H1 (cell line): ENCODE measurements at regions not wholly inside any gene's neighbourhood (a gene's known extent, or its start where the extent isn't known, plus 50 kb on each side); places are given as distances from the start of the nearest gene placed in this dataset.

Experiments used
- CTCF ChIA-PET: fragments of 300-600 bp; sonication (Branson Sonifier 250); formaldehyde crosslinking; loops from one replicate; lab custom pipeline; 2021; ENCODE audit not compliant: partially characterized antibody; lab: Charles Lee
- POLR2A ChIA-PET: fragments of 300-600 bp; sonication (Branson Sonifier 250); formaldehyde crosslinking; loops from one replicate; lab custom pipeline; 2021; ENCODE audit warnings: inconsistent platforms; ENCODE audit not compliant: partially characterized antibody; lab: Charles Lee
- DNase-seq, 2 experiments: peaks; one replicate each; pipeline versions ENCODE4 v3.0.0 to v3.0.0-alpha.2; 2010 to 2022; ENCODE audit warnings: low spot score in 2 of 2, low read depth in 1 of 2, mixed read lengths in 1 of 2
- FAIRE-seq: peaks from 2 replicates; lab custom pipeline; 2011; peaks lifted over from hg19 to GRCh38; lab: Jason Lieb, UNC
- H2AFZ ChIP-seq: 2 replicates; pipeline ENCODE4 v1.8.1; 2012; ENCODE audit warnings: low read length, inconsistent platforms
- H2AK5ac ChIP-seq: 2 replicates; pipeline ENCODE4 v1.6.1; 2013; ENCODE audit warnings: low read depth, low read length
- H2BK120ac ChIP-seq: replicated peaks from 2 replicates; pipeline ENCODE3; 2013; ENCODE audit warnings: low read depth, low read length, inconsistent platforms
- H2BK12ac ChIP-seq: 2 replicates; pipeline ENCODE4 v1.6.1; 2013; ENCODE audit warnings: low read depth, low read length
- H2BK15ac ChIP-seq: 2 replicates; pipeline ENCODE4 v1.6.1; 2013; ENCODE audit warnings: low read length
- H2BK20ac ChIP-seq: 2 replicates; pipeline ENCODE4 v1.6.1; 2013; ENCODE audit warnings: low read length
- H2BK5ac ChIP-seq: 2 replicates; pipeline ENCODE4 v1.6.1; 2013; ENCODE audit warnings: low read depth, low read length
- H3K14ac ChIP-seq: 2 replicates; pipeline ENCODE4 v1.6.1; 2013; ENCODE audit warnings: inconsistent platforms; ENCODE audit not compliant: insufficient read length
- H3K18ac ChIP-seq: 2 replicates; pipeline ENCODE4 v1.6.1; 2013; ENCODE audit warnings: low read length; ENCODE audit errors: extremely low read depth
- H3K23ac ChIP-seq: 2 replicates; pipeline ENCODE4 v1.6.1; 2013; ENCODE audit warnings: inconsistent platforms; ENCODE audit not compliant: insufficient read length
- H3K23me2 ChIP-seq: 2 replicates; pipeline ENCODE4 v1.6.1; 2013; ENCODE audit warnings: low read depth, low read length
- H3K27ac ChIP-seq: 2 replicates; pipeline ENCODE4 v1.6.1; 2011; ENCODE audit warnings: low read depth, low read length, inconsistent platforms
- H3K27me3 ChIP-seq, 4 experiments: replicated peaks in 1 of 4; 1 replicate in 1 of 4; 2 replicates in 3 of 4; pipeline versions ENCODE4 v1.6.1 to v1.8.1; 2011 to 2013; ENCODE audit warnings: low read length in 3 of 4, mild to moderate bottlenecking in 3 of 4, inconsistent platforms in 2 of 4, mixed read lengths in 2 of 4, moderate library complexity in 1 of 4; ENCODE audit not compliant: control insufficient read depth in 3 of 4, insufficient read depth in 3 of 4; ENCODE audit errors: extremely low read depth in 1 of 4
- H3K36me3 ChIP-seq, 4 experiments: 2 replicates each; pipeline versions ENCODE4 v1.6.1 to v1.8.1; 2011 to 2013; ENCODE audit warnings: mild to moderate bottlenecking in 4 of 4, low read length in 3 of 4, moderate library complexity in 2 of 4, control low read depth in 1 of 4, inconsistent platforms in 1 of 4; ENCODE audit not compliant: insufficient read depth in 4 of 4, control insufficient read depth in 2 of 4
- H3K4ac ChIP-seq: replicated peaks from 2 replicates; pipeline ENCODE3; 2013; ENCODE audit warnings: low read length, low read depth, mixed read lengths, inconsistent platforms; ENCODE audit not compliant: insufficient read length
- H3K4me1 ChIP-seq, 4 experiments: replicated peaks in 1 of 4; 1 replicate in 1 of 4; 2 replicates in 3 of 4; pipeline versions ENCODE4 v1.6.1 to v1.8.1; 2011 to 2013; ENCODE audit warnings: low read length in 3 of 4, inconsistent platforms in 2 of 4, mixed read lengths in 1 of 4; ENCODE audit not compliant: insufficient read depth in 4 of 4, control insufficient read depth in 3 of 4
- H3K4me2 ChIP-seq, 2 experiments: 2 replicates each; pipeline versions ENCODE4 v1.6.1 to v1.8.1; 2011 to 2013; ENCODE audit warnings: low read depth in 2 of 2, low read length in 2 of 2, control low read depth in 1 of 2, inconsistent platforms in 1 of 2, mild to moderate bottlenecking in 1 of 2; ENCODE audit not compliant: insufficient read depth in 1 of 2
- H3K4me3 ChIP-seq, 4 experiments: fragments of 200-600, 300-600 bp in 1 of 4; sonication (generic), shearing (Covaris generic), sonication (Bioruptor Twin) in 1 of 4; 2 replicates each; pipeline versions ENCODE4 v1.5.1 to v1.8.1; 2011 to 2016; ENCODE audit warnings: low read length in 4 of 4, low read depth in 3 of 4, control low read depth in 2 of 4, inconsistent platforms in 2 of 4, mild to moderate bottlenecking in 2 of 4, mixed read lengths in 1 of 4, moderate library complexity in 1 of 4; ENCODE audit not compliant: insufficient read depth in 2 of 4; ENCODE audit errors: extremely low read depth in 1 of 4
- H3K56ac ChIP-seq: replicated peaks from 2 replicates; pipeline ENCODE3; 2013; ENCODE audit warnings: low read depth, mild to moderate bottlenecking, mixed read lengths, low read length, inconsistent platforms; ENCODE audit not compliant: insufficient read length
- H3K79me1 ChIP-seq: 2 replicates; pipeline ENCODE4 v1.6.1; 2013; ENCODE audit warnings: low read depth, low read length, control low read depth
- H3K79me2 ChIP-seq, 2 experiments: 2 replicates each; pipeline versions ENCODE4 v1.6.1 to v1.8.1; 2012 to 2013; ENCODE audit warnings: low read length in 2 of 2, mild to moderate bottlenecking in 2 of 2, inconsistent platforms in 1 of 2; ENCODE audit not compliant: insufficient read depth in 2 of 2, control insufficient read depth in 1 of 2
- H3K9ac ChIP-seq, 4 experiments: replicated peaks in 1 of 4; 1 replicate in 1 of 4; 2 replicates in 3 of 4; pipeline versions ENCODE4 v1.6.1 to v1.8.1; 2011 to 2013; ENCODE audit warnings: low read depth in 3 of 4, low read length in 3 of 4, control low read depth in 2 of 4, mild to moderate bottlenecking in 2 of 4, moderate library complexity in 2 of 4, inconsistent platforms in 1 of 4; ENCODE audit errors: extremely low read depth in 1 of 4
- H3K9me3 ChIP-seq, 2 experiments: 2 replicates each; pipeline versions ENCODE4 v1.6.1 to v1.8.1; 2012 to 2013; ENCODE audit warnings: mild to moderate bottlenecking in 2 of 2, moderate library complexity in 2 of 2, control low read depth in 1 of 2, inconsistent platforms in 1 of 2, low read depth in 1 of 2, low read length in 1 of 2, mixed read lengths in 1 of 2; ENCODE audit not compliant: insufficient read depth in 2 of 2
- H4K20me1 ChIP-seq, 2 experiments: replicated peaks in 1 of 2; 2 replicates each; pipeline versions ENCODE3 to v1.8.1; 2011 to 2013; ENCODE audit warnings: inconsistent platforms in 2 of 2, low read length in 2 of 2, mild to moderate bottlenecking in 1 of 2; ENCODE audit not compliant: insufficient read depth in 2 of 2, control insufficient read depth in 1 of 2
- H4K5ac ChIP-seq: 2 replicates; pipeline ENCODE4 v1.6.1; 2013; ENCODE audit warnings: low read length, low read depth, mixed read lengths, inconsistent platforms; ENCODE audit not compliant: insufficient read length
- H4K8ac ChIP-seq: 2 replicates; pipeline ENCODE4 v1.8.0; 2013; ENCODE audit warnings: mild to moderate bottlenecking, moderate library complexity, low read length, inconsistent platforms; ENCODE audit not compliant: insufficient read depth; ENCODE audit errors: extremely low read depth
- H4K91ac ChIP-seq: replicated peaks from 2 replicates; pipeline ENCODE3; 2013; ENCODE audit warnings: low read length, mixed read lengths, inconsistent platforms; ENCODE audit not compliant: insufficient read length
- EGR1 ChIP-seq: IDR thresholded peaks from 2 replicates; pipeline ENCODE4 v1.6.1; 2011; ENCODE audit warnings: low read depth, low read length, borderline replicate concordance
- EZH2 ChIP-seq: fragments of 200-600 bp; sonication (generic); IDR thresholded peaks from 2 replicates; pipeline ENCODE4 v1.7.1; 2012; ENCODE audit warnings: low read depth, mild to moderate bottlenecking, moderate library complexity, low read length, inconsistent platforms; ENCODE audit not compliant: severe bottlenecking
- GABPA ChIP-seq: IDR thresholded peaks from 2 replicates; pipeline ENCODE4 v1.6.1; 2011; ENCODE audit warnings: mild to moderate bottlenecking, low read length, moderate library complexity, borderline replicate concordance; ENCODE audit not compliant: insufficient read depth
- KDM4A ChIP-seq: IDR thresholded peaks from one replicate; pipeline ENCODE4 v1.7.1; 2012; ENCODE audit warnings: low read depth, mild to moderate bottlenecking, moderate library complexity, low read length, inconsistent platforms; ENCODE audit not compliant: severe bottlenecking
- MAX ChIP-seq: IDR thresholded peaks from 2 replicates; pipeline ENCODE4 v1.6.1; 2012; ENCODE audit warnings: inconsistent platforms
- POLR2A ChIP-seq, 2 experiments: IDR thresholded peaks; 1 replicate in 1 of 2; 2 replicates in 1 of 2; pipeline ENCODE4 v1.6.1; 2011; ENCODE audit warnings: low read depth in 2 of 2, low read length in 2 of 2, mild to moderate bottlenecking in 2 of 2; ENCODE audit errors: control extremely low read depth in 1 of 2
- RNF2 ChIP-seq: fragments of 200-900, 300-1000 bp; sonication (generic); IDR thresholded peaks from 2 replicates; pipeline ENCODE4 v1.7.1; 2016; ENCODE audit warnings: borderline replicate concordance, low read depth, mild to moderate bottlenecking, antibody characterized with exemption, low read length; ENCODE audit not compliant: poor library complexity, severe bottlenecking; ENCODE audit errors: missing control alignments
- SAP30 ChIP-seq: fragments of 300-600 bp; sonication (generic); IDR thresholded peaks from 2 replicates; pipeline ENCODE4 v1.7.1; 2012; ENCODE audit warnings: low read length, moderate library complexity, mild to moderate bottlenecking, inconsistent platforms; ENCODE audit not compliant: insufficient read depth, insufficient replicate concordance
- SP2 ChIP-seq: IDR thresholded peaks from 2 replicates; pipeline ENCODE4 v1.6.1; 2012; ENCODE audit warnings: mild to moderate bottlenecking, low read length, inconsistent platforms
- SP4 ChIP-seq: IDR thresholded peaks from 2 replicates; pipeline ENCODE4 v1.6.1; 2012; ENCODE audit warnings: low read length, inconsistent platforms
- TBP ChIP-seq: IDR thresholded peaks from 2 replicates; pipeline ENCODE4 v1.6.1; 2011; ENCODE audit warnings: low read depth, low read length, improper control_type of control experiment
- TEAD4 ChIP-seq: IDR thresholded peaks from 2 replicates; pipeline ENCODE4 v1.6.1; 2012; ENCODE audit warnings: low read depth, low read length, inconsistent platforms, mixed read lengths

GRCh38 chr2:114231921-114232320 is 210.5 kb upstream of the DPP10 start:
- Histone ChIP-seq H3K4ac (no peak overlapping the region), H3K79me1 (no peaks in the 10 kb centered on the region), H3K9me3 (no peaks in the 10 kb centered on the region), H3K23me2 (no peaks in the 10 kb centered on the region), H4K91ac (no peak overlapping the region), H2AK5ac (no peak overlapping the region), H3K79me2 (no peaks in the 10 kb centered on the region), H2BK120ac (no peak overlapping the region), H4K20me1 (no peaks in the 10 kb centered on the region), H2AFZ (no peak overlapping the region), H3K56ac (no peak overlapping the region), H2BK20ac (no peak overlapping the region), H3K18ac (no peak overlapping the region), H3K14ac (no peak overlapping the region), H2BK15ac (no peak overlapping the region), H4K8ac (no peak overlapping the region), H3K4me1 (no peaks in the 10 kb centered on the region), H3K9ac (no peak overlapping the region), H2BK12ac (no peak overlapping the region), H3K23ac (no peak overlapping the region), H3K4me3 (no peak overlapping the region), H2BK5ac (no peak overlapping the region), H4K5ac (no peak overlapping the region), H3K27ac (no peak overlapping the region), H3K27me3 (no peaks in the 10 kb centered on the region), H3K4me2 (no peak overlapping the region), H3K36me3 (no peaks in the 10 kb centered on the region; a peak in 1 of 8 replicates)
- ChIA-PET POLR2A (no interaction called here), CTCF (no interaction called here)
- DNase-seq, result no peak
- TF ChIP-seq TBP, result no peak
- no peak for TF ChIP-seq EGR1
- TF ChIP-seq MAX, result no peak
- TF ChIP-seq EZH2, result no peak
- TF ChIP-seq TEAD4, result no peak
- no peak for TF ChIP-seq POLR2A (IDR thresholded peaks at IDR 0.05; ENCODE audit: control extremely low read depth in 1 of 2, low read depth in 2 of 2, low read length in 2 of 2)
- no peak for TF ChIP-seq GABPA
- no peak for TF ChIP-seq KDM4A
- no peak for TF ChIP-seq SAP30
- no peak for TF ChIP-seq SP2
- no peak for TF ChIP-seq SP4
- no peak for TF ChIP-seq RNF2
- FAIRE-seq, result no peak
